T-cell (primary cell): ENCODE measurements at regions not wholly inside any gene's neighbourhood (a gene's known extent, or its start where the extent isn't known, plus 50 kb on each side); places are given as distances from the start of the nearest gene placed in this dataset.
"Not testable (repeated sequence)": the region's sequence is repeated elsewhere in the genome, so short reads cannot be mapped to it uniquely, and the experiment has no call there.

ENCODE experiments used
- ATAC-seq, 4 experiments: fragments of 200-7000 bp in 3 of 4; fragments of 150-1000 bp in 1 of 4; cut with Tn5 transposase; replicated peaks in 1 of 4; 1 replicate in 3 of 4; 2 replicates in 1 of 4; pipeline ENCODE4 v1.10.0; 2021; ENCODE audit warnings: moderate library complexity in 3 of 4, mild to moderate bottlenecking in 2 of 4, moderate number of reproducible peaks in 1 of 4
- CTCF ChIA-PET, 2 donors: fragments of 300-600 bp; sonication (Branson Sonifier 250); formaldehyde crosslinking; loops; one replicate each; lab custom pipeline; 2022; ENCODE audit warnings: antibody characterized with exemption in 2 of 2; lab: Charles Lee
- POLR2A ChIA-PET, 2 donors: fragments of 300-600 bp; sonication (Branson Sonifier 250); formaldehyde crosslinking; loops; one replicate each; lab custom pipeline; 2022; ENCODE audit warnings: antibody characterized with exemption in 2 of 2; lab: Charles Lee
- DNase-seq, 35 experiments: peaks; one replicate each; pipeline versions ENCODE4 v3.0.0 to v3.0.0-alpha.2; 2013 to 2023
- H3K27ac ChIP-seq: one replicate; pipeline ENCODE4 v1.5.1; 2013; ENCODE audit warnings: low read length
- H3K27me3 ChIP-seq, 2 experiments: replicated peaks in 1 of 2; 1 replicate in 1 of 2; 2 replicates in 1 of 2; pipeline versions ENCODE4 v1.6.1 to v1.7.0; 2013; ENCODE audit warnings: low read length in 1 of 2, mixed read lengths in 1 of 2; ENCODE audit not compliant: control insufficient read depth in 2 of 2, insufficient read depth in 2 of 2; ENCODE audit errors: extremely low read depth in 1 of 2
- H3K36me3 ChIP-seq, 2 donors: 1 replicate in 1 of 2; 2 replicates in 1 of 2; pipeline versions ENCODE4 v1.6.1 to v1.7.0; 2013; ENCODE audit warnings: low read length in 1 of 2; ENCODE audit not compliant: control insufficient read depth in 2 of 2, insufficient read depth in 1 of 2; ENCODE audit errors: extremely low read depth in 1 of 2
- H3K4me1 ChIP-seq, 2 experiments: 1 replicate in 1 of 2; 2 replicates in 1 of 2; pipeline versions ENCODE4 v1.6.1 to v1.7.0; 2013; ENCODE audit warnings: low read length in 2 of 2, mixed read lengths in 1 of 2; ENCODE audit not compliant: insufficient read depth in 2 of 2, control insufficient read depth in 1 of 2; ENCODE audit errors: extremely low read depth in 1 of 2
- H3K4me3 ChIP-seq, 2 donors: 1 replicate in 1 of 2; 2 replicates in 1 of 2; pipeline versions ENCODE4 v1.5.1 to v1.7.0; 2013; ENCODE audit warnings: mild to moderate bottlenecking in 2 of 2, low read length in 1 of 2, moderate library complexity in 1 of 2; ENCODE audit not compliant: control insufficient read depth in 1 of 2; ENCODE audit errors: extremely low read depth in 1 of 2
- H3K9me3 ChIP-seq: 2 replicates; pipeline ENCODE4 v1.7.0; 2013
- H3K27ac Mint-ChIP-seq, 2 donors: one replicate each; pipeline ENCODE4 v1.8.0; 2020 to 2021; ENCODE audit warnings: mild to moderate bottlenecking in 2 of 2, mixed read lengths in 2 of 2
- H3K27me3 Mint-ChIP-seq, 2 donors: one replicate each; pipeline ENCODE4 v1.8.0; 2021 to 2022; ENCODE audit warnings: mixed read lengths in 2 of 2
- H3K36me3 Mint-ChIP-seq: one replicate; pipeline ENCODE4 v1.8.0; 2021; ENCODE audit warnings: mixed read lengths
- H3K4me1 Mint-ChIP-seq, 3 donors: one replicate each; pipeline ENCODE4 v1.8.0; 2020 to 2022; ENCODE audit warnings: mixed read lengths in 3 of 3, mild to moderate bottlenecking in 1 of 3
- H3K4me3 Mint-ChIP-seq, 3 donors: one replicate each; pipeline ENCODE4 v1.8.0; 2020 to 2022; ENCODE audit warnings: mild to moderate bottlenecking in 3 of 3, mixed read lengths in 3 of 3, moderate library complexity in 3 of 3
- H3K9me3 Mint-ChIP-seq, 3 donors: one replicate each; pipeline ENCODE4 v1.8.0; 2020 to 2022; ENCODE audit warnings: mixed read lengths in 3 of 3
- WGBS: methylation state at CpG from one replicate; pipeline ENCODE4 v1.1.5; 2013; ENCODE audit warnings: missing lambda C conversion rate; ENCODE audit not compliant: insufficient coverage; 5-methylcytosine and 5-hydroxymethylcytosine counted together

DNA sequence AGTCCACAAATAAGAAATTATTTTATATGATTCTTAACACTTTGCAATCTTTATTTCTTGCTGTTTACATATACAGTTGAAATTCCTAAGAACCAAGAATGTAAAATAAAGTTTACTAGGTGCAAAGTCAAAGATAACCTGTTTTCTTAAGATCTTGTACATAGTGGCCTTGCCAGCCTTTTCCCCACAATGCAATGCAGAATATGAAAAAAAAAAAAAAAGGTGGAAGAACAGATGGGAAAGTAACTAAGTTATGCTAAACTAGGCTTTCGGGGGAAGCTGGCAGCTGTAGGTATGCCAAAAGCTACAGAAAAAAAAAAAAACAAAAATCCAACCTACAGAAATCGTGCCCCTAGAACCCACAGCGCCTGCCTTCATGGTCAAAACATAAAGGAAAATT is 1588.4 kb downstream of the STIM2 start:
- H3K27ac ChIP-seq, result no peak overlapping the region
- ATAC-seq (no peak), DNase-seq (no peak)
- ChIA-PET POLR2A (no interaction called here), CTCF (no interaction called here)
- no peaks in the 10 kb centered on the region for H3K27me3 ChIP-seq
- no peaks in the 10 kb centered on the region for H3K9me3 ChIP-seq
- H3K4me3 Mint-ChIP-seq, result no peak overlapping the region
- no peaks in the 10 kb centered on the region for H3K4me1 ChIP-seq
- no peaks in the 10 kb centered on the region for H3K4me1 Mint-ChIP-seq
- no peaks in the 10 kb centered on the region for H3K36me3 ChIP-seq
- no CpG with 5 or more reads among the region's 3 CpGs for WGBS
- H3K27ac Mint-ChIP-seq, result no peak overlapping the region
- no peak overlapping the region for H3K4me3 ChIP-seq
- H3K9me3 Mint-ChIP-seq, result peaks cover 3 to 27% (median 21%) of the 10 kb centered on the region in 3 donors
- no peaks in the 10 kb centered on the region for H3K27me3 Mint-ChIP-seq
- H3K36me3 Mint-ChIP-seq, result no peaks in the 10 kb centered on the region

GRCh38 chr4:28451346-28451745 is 1590.7 kb downstream of the STIM2 start:
- no peaks in the 10 kb centered on the region for H3K27me3 Mint-ChIP-seq
- no peak for ATAC-seq
- Histone ChIP-seq H3K9me3 (no peaks in the 10 kb centered on the region), H3K27me3 (no peaks in the 10 kb centered on the region), H3K36me3 (no peaks in the 10 kb centered on the region), H3K4me3 (no peak overlapping the region), H3K27ac (no peak overlapping the region), H3K4me1 (no peaks in the 10 kb centered on the region)
- ChIA-PET POLR2A (interaction anchor here in 1 of 2 donors (0.6 kb wide), 1 partner anchor 1886 kb away, joined by 3 read pairs; no protein-coding TSS in a partner anchor), CTCF (no interaction called here)
- no peak overlapping the region for H3K27ac Mint-ChIP-seq
- no peak overlapping the region for H3K4me3 Mint-ChIP-seq
- H3K36me3 Mint-ChIP-seq, result no peaks in the 10 kb centered on the region
- 58% methylated on average over 2 of the region's 2 CpGs for WGBS
- H3K4me1 Mint-ChIP-seq, result no peaks in the 10 kb centered on the region
- H3K9me3 Mint-ChIP-seq, result peaks cover 17 to 42% (median 32%) of the 10 kb centered on the region in 3 donors
- DNase-seq, result no peak

DNA sequence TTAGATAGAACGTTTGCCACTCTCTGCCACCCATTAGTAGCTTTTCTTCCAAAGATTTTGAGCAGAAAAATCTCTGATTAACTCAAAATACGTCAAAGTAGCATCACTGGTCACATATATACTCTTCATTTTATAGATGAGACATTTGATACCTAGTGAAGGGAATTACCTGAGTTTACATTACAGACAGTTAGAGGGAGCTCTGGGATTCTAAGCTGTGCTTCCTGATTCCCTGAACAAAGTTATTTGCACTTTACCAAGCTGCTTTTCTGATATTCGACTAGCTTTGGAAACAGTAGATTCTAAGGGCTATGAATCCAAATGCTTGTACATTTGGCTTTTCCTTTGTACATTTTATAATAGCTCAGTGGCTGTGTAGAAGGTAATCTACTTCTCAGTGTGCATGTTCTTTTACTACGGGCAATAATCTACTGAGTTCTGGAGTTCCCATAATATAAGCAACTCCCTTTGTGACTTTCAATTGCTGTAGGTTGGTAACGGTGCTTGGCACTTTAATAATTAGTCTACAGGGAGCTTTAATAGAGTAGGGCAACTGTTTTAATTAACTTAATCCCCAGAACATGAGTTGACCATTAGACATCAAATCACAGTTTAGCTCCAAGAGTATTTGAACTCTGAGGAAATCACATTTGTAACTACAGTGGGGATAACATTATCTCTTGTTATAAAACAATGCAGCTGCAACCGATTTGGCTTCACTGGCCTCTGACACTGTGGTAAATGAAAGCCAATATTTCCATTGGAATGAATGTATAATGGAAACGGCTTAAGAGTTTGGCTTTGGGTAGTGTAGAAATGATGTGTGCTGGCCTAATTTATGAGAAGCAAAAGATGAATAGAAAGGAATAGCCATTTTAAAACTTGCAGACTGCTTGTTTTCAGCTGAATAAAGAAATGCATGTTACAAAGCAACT is 1602.4 kb downstream of the STIM2 start:
- Histone ChIP-seq H3K27ac (no peak overlapping the region), H3K27me3 (no peaks in the 10 kb centered on the region), H3K4me1 (no peaks in the 10 kb centered on the region), H3K9me3 (no peaks in the 10 kb centered on the region), H3K36me3 (no peaks in the 10 kb centered on the region), H3K4me3 (no peak overlapping the region)
- H3K4me3 Mint-ChIP-seq, result no peak overlapping the region
- H3K27me3 Mint-ChIP-seq, result no peaks in the 10 kb centered on the region
- 86% methylated on average over 1 of the region's 7 CpGs for WGBS
- no peaks in the 10 kb centered on the region for H3K4me1 Mint-ChIP-seq
- H3K36me3 Mint-ChIP-seq, result no peaks in the 10 kb centered on the region
- no peak for DNase-seq
- no peak for ATAC-seq
- no peak overlapping the region for H3K27ac Mint-ChIP-seq
- H3K9me3 Mint-ChIP-seq, result peaks cover 0 to 9% (median 4%) of the 10 kb centered on the region in 3 donors
- CTCF ChIA-PET, result no interaction called here
- POLR2A ChIA-PET, result no interaction called here

GRCh38 chr4:28464823-28465222 is 1604.2 kb downstream of the STIM2 start:
- H3K27me3 Mint-ChIP-seq, result no peaks in the 10 kb centered on the region
- ChIA-PET POLR2A (no interaction called here), CTCF (no interaction called here)
- Histone ChIP-seq H3K9me3 (no peaks in the 10 kb centered on the region), H3K27me3 (no peaks in the 10 kb centered on the region), H3K36me3 (no peaks in the 10 kb centered on the region), H3K27ac (no peak overlapping the region), H3K4me1 (no peaks in the 10 kb centered on the region), H3K4me3 (no peak overlapping the region)
- no peak overlapping the region for H3K4me3 Mint-ChIP-seq
- H3K9me3 Mint-ChIP-seq, result peaks cover 0 to 13% (median 8%) of the 10 kb centered on the region in 3 donors
- no CpG with 5 or more reads among the region's 1 CpG for WGBS
- H3K4me1 Mint-ChIP-seq, result no peaks in the 10 kb centered on the region
- ATAC-seq (no peak), DNase-seq (no peak)
- H3K27ac Mint-ChIP-seq, result no peak overlapping the region
- H3K36me3 Mint-ChIP-seq, result no peaks in the 10 kb centered on the region

DNA sequence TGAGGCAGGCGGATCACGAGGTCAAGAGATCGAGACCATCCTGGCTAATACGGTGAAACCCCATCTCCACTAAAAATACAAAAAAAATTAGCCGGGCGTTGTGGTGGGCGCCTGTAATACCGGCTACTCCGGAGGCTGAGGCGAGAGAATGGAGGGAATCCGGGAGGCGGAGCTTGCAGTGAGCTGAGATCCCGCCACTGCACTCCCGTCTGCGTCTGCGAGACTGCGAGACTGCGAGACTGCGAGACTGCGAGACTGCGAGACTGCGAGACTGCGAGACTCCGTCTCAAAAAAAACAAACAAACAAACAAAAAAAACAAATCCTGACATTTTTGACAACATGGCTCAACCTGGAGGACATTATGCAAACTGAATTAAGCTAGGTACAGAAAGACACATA is 1606.2 kb downstream of the STIM2 start:
- not testable (repeated sequence) for H3K27me3 Mint-ChIP-seq

DNA sequence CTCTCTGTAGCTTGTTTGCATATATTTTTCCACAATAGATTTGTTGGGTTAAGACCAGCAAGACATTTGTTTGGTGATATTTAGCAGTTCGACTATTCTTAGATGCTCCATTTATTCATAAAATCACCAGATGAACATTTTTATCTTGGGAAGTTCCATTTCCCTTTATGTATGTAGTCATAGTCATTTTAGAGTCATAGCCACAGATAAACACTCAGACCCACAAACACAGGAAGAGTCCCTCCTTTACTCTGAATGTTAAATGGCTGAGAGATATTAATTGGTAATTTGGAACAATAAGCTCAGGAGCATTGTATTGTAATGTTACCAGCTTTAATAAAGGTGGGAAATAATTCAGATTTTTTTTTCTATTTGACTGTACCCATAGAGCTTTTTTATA is 1608.7 kb downstream of the STIM2 start:
- H3K27me3 Mint-ChIP-seq, result no peaks in the 10 kb centered on the region
- H3K4me1 ChIP-seq, result no peaks in the 10 kb centered on the region
- WGBS, result no CpG with 5 or more reads among the region's 1 CpG
- ATAC-seq (no peak), DNase-seq (no peak)
- H3K27me3 ChIP-seq, result no peaks in the 10 kb centered on the region
- H3K4me3 ChIP-seq, result no peak overlapping the region
- H3K4me1 Mint-ChIP-seq, result no peaks in the 10 kb centered on the region
- H3K9me3 ChIP-seq, result no peaks in the 10 kb centered on the region
- no peaks in the 10 kb centered on the region for H3K36me3 Mint-ChIP-seq
- H3K27ac ChIP-seq, result no peak overlapping the region
- no peaks in the 10 kb centered on the region for H3K36me3 ChIP-seq
- H3K4me3 Mint-ChIP-seq, result no peak overlapping the region
- no peak overlapping the region for H3K27ac Mint-ChIP-seq
- POLR2A ChIA-PET, result no interaction called here
- H3K9me3 Mint-ChIP-seq, result peaks cover 3 to 13% (median 12%) of the 10 kb centered on the region in 3 donors
- CTCF ChIA-PET, result no interaction called here

More for the DNA sequence above, 1606.2 kb downstream of the STIM2 start:
- H3K4me3 ChIP-seq, H3K27me3 ChIP-seq, H3K27ac ChIP-seq, H3K36me3 Mint-ChIP-seq, ATAC-seq, CTCF ChIA-PET, H3K9me3 ChIP-seq, DNase-seq, H3K4me1 ChIP-seq, H3K27ac Mint-ChIP-seq, H3K4me3 Mint-ChIP-seq, H3K4me1 Mint-ChIP-seq, H3K36me3 ChIP-seq: not testable (repeated sequence)
- peaks cover 3 to 15% (median 11%) of the 10 kb centered on the region in 3 donors for H3K9me3 Mint-ChIP-seq
- POLR2A ChIA-PET, result interaction anchor here in 1 of 2 donors (0.5 kb wide), 1 partner anchor 8 kb away, joined by 4 read pairs; no protein-coding TSS in a partner anchor
- 90% methylated on average over 12 of the region's 24 CpGs for WGBS
